ENCODE measurements at regions not wholly inside any gene's neighbourhood (a gene's known extent, or its start where the extent isn't known, plus 50 kb on each side); places are given as distances from the start of the nearest gene placed in this dataset.

DNA sequence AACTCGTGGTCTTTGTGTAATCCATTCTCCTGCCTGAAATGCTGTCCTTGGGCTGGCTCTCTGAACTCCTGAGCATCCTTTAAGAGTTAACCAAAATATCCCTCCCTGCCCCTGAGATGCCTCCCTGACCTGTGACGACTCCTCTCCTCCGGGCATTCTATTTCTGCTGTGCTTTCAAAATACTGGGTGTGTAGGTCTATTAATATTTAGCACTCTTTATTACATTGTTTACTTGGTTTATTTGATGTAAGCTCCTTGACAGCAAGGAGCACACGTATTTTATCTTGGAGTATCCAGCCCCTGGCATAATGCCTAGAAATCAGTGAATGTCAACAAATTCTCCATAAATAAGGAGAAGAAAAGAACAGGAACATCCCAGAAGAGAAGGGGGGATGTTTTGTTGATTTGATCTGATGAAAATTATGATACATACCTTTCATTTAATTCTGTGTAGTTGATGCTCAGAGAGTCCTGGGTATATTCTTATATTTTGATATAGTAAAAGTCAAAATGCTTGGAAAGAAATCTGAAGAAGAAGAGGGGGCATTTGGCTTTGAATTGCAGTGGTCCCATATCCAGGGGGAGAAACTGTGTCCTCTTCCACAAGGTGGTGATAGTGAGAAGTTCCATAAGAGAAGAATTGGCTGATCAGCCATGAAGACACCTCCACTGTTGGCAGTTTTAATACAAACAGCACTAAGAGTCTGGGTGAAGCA, 107.7 kb upstream of the MPP7 start:
- Histone ChIP-seq H3K9ac (ENCODE audit: insufficient read depth in 1 of 2, low read depth in 2 of 2, low read length in 2 of 2) (no peak overlapping the region), H3K36me3 (ENCODE audit: control insufficient read depth, insufficient read depth, low read length) (no peaks in the 10 kb centered on the region), H3K79me2 (ENCODE audit: control insufficient read depth, insufficient read depth, low read length) (no peaks in the 10 kb centered on the region), H2AFZ (ENCODE audit: low read depth, low read length) (no peak overlapping the region), H4K20me1 (replicated peaks; ENCODE audit: control insufficient read depth, insufficient read depth, low read length) (no peaks in the 10 kb centered on the region), H3K27ac (ENCODE audit: extremely low read depth, low read depth, low read length) (no peak overlapping the region), H3K9me1 (ENCODE audit: control insufficient read depth, insufficient read depth, low read length) (no peaks in the 10 kb centered on the region), H3K4me3 (no peak overlapping the region), H3K27me3 (ENCODE audit: control insufficient read depth in 2 of 2, insufficient read depth in 2 of 2, low read length in 2 of 2) (peaks cover 3 to 8% of the 10 kb centered on the region in 2 experiments; a peak in 4 of 5 replicates), H3K4me1 (replicated peaks in 1 of 2; ENCODE audit: control insufficient read depth in 2 of 2, insufficient read depth in 2 of 2, low read length in 2 of 2) (no peaks in the 10 kb centered on the region; a peak in 1 of 5 replicates), H3K4me2 (ENCODE audit: insufficient read depth, low read length) (no peak overlapping the region), H3K9me3 (replicated peaks; ENCODE audit: control insufficient read depth, insufficient read depth, low read depth, low read length) (no peaks in the 10 kb centered on the region)
- POLR2A ChIA-PET, result interaction anchor here (1.1 to 1.2 kb wide), 2 partner anchors 9 to 217 kb away, joined by 3 to 4 read pairs; no protein-coding TSS in a partner anchor
- peak; percentile 65 for FAIRE-seq
- WGBS (ENCODE audit: insufficient coverage, low coverage, missing lambda C conversion rate), result 0% methylated on average over 4 of the region's 4 CpGs
- BruUV-seq (replicated peaks), result no TSS peak
- peak in 1 of 4 experiments; percentile 9 for DNase-seq (ENCODE audit: extremely low read depth in 1 of 4, low spot score in 3 of 4)
- intact Hi-C loops (cut with micrococcal nuclease), result no loop called here
- ATAC-seq, result peak; percentile 59; the same call in 2 of the 3 replicates
- TF ChIP-seq RAD21 (CRISPR knock-in tag; conservative IDR thresholded peaks at IDR 0.05 in 1 of 2, IDR thresholded peaks at IDR 0.05 in 1 of 2), result peak in 1 of 2 experiments; percentile 27; a peak in 1 of 4 replicates
- TF ChIP-seq, protein P1, sequence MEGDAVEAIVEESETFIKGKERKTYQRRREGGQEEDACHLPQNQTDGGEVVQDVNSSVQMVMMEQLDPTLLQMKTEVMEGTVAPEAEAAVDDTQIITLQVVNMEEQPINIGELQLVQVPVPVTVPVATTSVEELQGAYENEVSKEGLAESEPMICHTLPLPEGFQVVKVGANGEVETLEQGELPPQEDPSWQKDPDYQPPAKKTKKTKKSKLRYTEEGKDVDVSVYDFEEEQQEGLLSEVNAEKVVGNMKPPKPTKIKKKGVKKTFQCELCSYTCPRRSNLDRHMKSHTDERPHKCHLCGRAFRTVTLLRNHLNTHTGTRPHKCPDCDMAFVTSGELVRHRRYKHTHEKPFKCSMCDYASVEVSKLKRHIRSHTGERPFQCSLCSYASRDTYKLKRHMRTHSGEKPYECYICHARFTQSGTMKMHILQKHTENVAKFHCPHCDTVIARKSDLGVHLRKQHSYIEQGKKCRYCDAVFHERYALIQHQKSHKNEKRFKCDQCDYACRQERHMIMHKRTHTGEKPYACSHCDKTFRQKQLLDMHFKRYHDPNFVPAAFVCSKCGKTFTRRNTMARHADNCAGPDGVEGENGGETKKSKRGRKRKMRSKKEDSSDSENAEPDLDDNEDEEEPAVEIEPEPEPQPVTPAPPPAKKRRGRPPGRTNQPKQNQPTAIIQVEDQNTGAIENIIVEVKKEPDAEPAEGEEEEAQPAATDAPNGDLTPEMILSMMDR (IDR thresholded peaks at IDR 0.05 in 2 of 3, conservative IDR thresholded peaks at IDR 0.05 in 1 of 3; ENCODE audit: insufficient read depth in 2 of 3, low read depth in 1 of 3, low read length in 3 of 3), result peak; percentile 12 to 35 (median 32); a peak in 3 of 6 replicates
- TF ChIP-seq BMI1 (IDR thresholded peaks at IDR 0.05; ENCODE audit: low read length), result no peak
- TF ChIP-seq, protein P2, sequence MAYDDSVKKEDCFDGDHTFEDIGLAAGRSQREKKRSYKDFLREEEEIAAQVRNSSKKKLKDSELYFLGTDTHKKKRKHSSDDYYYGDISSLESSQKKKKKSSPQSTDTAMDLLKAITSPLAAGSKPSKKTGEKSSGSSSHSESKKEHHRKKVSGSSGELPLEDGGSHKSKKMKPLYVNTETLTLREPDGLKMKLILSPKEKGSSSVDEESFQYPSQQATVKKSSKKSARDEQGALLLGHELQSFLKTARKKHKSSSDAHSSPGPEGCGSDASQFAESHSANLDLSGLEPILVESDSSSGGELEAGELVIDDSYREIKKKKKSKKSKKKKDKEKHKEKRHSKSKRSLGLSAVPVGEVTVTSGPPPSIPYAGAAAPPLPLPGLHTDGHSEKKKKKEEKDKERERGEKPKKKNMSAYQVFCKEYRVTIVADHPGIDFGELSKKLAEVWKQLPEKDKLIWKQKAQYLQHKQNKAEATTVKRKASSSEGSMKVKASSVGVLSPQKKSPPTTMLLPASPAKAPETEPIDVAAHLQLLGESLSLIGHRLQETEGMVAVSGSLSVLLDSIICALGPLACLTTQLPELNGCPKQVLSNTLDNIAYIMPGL (CRISPR knock-in tag; IDR thresholded peaks at IDR 0.05), result no peak
- TF ChIP-seq ZNF121 (CRISPR knock-in tag; conservative IDR thresholded peaks at IDR 0.05), result no peak
- in situ Hi-C loops (cut with MboI), result no loop called here
- CTCF ChIA-PET (ENCODE audit: low intra/inter-chr PET ratio), result no interaction called here
